Large intestine (tissue), 3 donors: ENCODE measurements at regions not wholly inside any gene's neighbourhood (a gene's known extent, or its start where the extent isn't known, plus 50 kb on each side); places are given as distances from the start of the nearest gene placed in this dataset.

ENCODE experiments used
- DNase-seq, 2 donors: peaks; one replicate each; pipeline versions ENCODE4 v3.0.0 to v3.0.0-alpha.2; 2013
- H3K27ac ChIP-seq: one replicate; pipeline ENCODE4 v1.5.1; 2013; ENCODE audit warnings: low read length
- H3K27me3 ChIP-seq: 2 replicates; pipeline ENCODE4 v1.6.1; 2013; ENCODE audit warnings: low read length; ENCODE audit not compliant: control insufficient read depth, insufficient read depth
- H3K36me3 ChIP-seq: 2 replicates; pipeline ENCODE4 v1.6.1; 2013; ENCODE audit warnings: low read length; ENCODE audit not compliant: control insufficient read depth, insufficient read depth
- H3K4me1 ChIP-seq: one replicate; pipeline ENCODE4 v1.6.1; 2013; ENCODE audit warnings: low read length; ENCODE audit not compliant: control insufficient read depth, insufficient read depth
- H3K4me3 ChIP-seq: one replicate; pipeline ENCODE4 v1.5.1; 2013; ENCODE audit warnings: low read length
- H3K9me3 ChIP-seq: one replicate; pipeline ENCODE4 v1.6.1; 2013; ENCODE audit warnings: mild to moderate bottlenecking, low read depth, low read length, moderate library complexity; ENCODE audit not compliant: control insufficient read depth
- WGBS: methylation state at CpG from one replicate; pipeline ENCODE4 v1.1.5; 2013; ENCODE audit warnings: low lambda C conversion rate; ENCODE audit not compliant: insufficient coverage; 5-methylcytosine and 5-hydroxymethylcytosine counted together

DNA sequence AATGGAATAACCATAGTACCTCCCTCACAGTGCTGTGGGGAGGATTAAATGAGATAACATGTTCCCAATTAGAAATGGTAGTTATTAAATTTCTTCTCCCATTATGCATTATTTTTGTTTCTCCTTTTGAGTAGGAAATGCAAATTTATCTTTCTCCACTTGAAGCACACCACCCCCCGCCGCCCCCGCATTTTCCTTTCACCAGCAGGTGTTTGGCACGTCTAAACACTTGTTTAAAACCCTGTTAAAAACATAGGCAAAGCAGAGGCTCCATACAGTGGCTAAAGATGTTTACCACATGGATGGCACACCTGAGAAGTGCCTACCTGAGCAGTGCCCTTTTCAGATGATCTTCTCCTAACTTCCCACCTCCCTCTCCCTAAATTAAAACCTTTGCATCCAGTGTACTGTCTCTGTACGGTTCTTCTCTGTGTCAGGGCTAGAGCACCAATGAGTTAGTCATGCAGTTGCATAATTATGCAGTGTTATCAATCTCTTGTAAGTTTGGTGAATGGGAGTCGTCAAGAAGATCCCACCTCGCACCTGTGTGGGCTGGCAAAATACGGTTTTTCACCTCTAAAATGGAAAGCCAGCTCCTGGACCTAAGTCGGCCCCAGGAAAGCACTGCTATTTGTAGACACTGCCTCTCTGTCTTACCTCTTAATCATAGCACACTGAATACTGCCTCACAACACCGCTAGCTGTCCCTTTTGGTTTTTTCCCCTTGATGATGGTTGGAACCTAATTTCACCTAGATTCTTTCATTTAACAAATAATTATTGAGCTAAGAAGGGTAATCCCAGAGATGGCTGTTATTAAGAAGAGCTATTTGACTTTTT is 122.0 kb downstream of the CT47B1 start:
- H3K4me3 ChIP-seq, result no peak overlapping the region
- no peak for DNase-seq
- H3K27ac ChIP-seq, result peak overlapping the region; percentile 43
- no peaks in the 10 kb centered on the region for H3K27me3 ChIP-seq
- H3K9me3 ChIP-seq, result no peaks in the 10 kb centered on the region
- H3K4me1 ChIP-seq, result peaks cover 15% of the 10 kb centered on the region
- no CpG with 5 or more reads among the region's 10 CpGs for WGBS
- no peaks in the 10 kb centered on the region for H3K36me3 ChIP-seq

GRCh38 chrX:120752431-120753082 is 122.7 kb upstream of the C1GALT1C1 start:
- H3K9me3 ChIP-seq, result no peaks in the 10 kb centered on the region
- no peaks in the 10 kb centered on the region for H3K36me3 ChIP-seq
- H3K27ac ChIP-seq, result peak overlapping the region; percentile 43
- no peaks in the 10 kb centered on the region for H3K27me3 ChIP-seq
- DNase-seq, result peak; percentile 39 to 73
- H3K4me1 ChIP-seq, result peaks cover 15% of the 10 kb centered on the region
- no peak overlapping the region for H3K4me3 ChIP-seq
- WGBS, result no CpG with 5 or more reads among the region's 7 CpGs

DNA sequence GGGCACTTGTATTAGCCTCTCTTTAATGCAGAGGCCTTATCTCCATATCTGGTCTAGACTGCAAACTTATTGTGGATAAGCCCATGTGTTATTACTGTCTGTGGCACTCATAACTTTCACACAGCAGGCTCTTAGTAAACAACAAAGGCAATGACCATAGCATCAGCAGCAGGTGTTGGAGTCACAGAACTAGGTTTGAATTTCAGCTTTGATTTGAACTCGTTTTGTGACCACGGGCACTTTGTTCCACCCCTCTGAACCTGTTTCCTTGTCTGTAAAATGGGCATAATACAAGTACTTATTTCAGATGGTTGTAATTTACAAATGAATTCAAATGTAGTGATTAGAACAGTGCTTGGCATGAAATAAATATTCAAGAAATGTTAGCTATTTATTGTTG is 121.8 kb upstream of the C1GALT1C1 start:
- no peak overlapping the region for H3K4me3 ChIP-seq
- no peak for DNase-seq
- H3K9me3 ChIP-seq, result no peaks in the 10 kb centered on the region
- WGBS, result no CpG with 5 or more reads among the region's 2 CpGs
- no peaks in the 10 kb centered on the region for H3K36me3 ChIP-seq
- H3K27me3 ChIP-seq, result no peaks in the 10 kb centered on the region
- peak overlapping the region; percentile 37 for H3K27ac ChIP-seq
- H3K4me1 ChIP-seq, result peaks cover 15% of the 10 kb centered on the region

DNA sequence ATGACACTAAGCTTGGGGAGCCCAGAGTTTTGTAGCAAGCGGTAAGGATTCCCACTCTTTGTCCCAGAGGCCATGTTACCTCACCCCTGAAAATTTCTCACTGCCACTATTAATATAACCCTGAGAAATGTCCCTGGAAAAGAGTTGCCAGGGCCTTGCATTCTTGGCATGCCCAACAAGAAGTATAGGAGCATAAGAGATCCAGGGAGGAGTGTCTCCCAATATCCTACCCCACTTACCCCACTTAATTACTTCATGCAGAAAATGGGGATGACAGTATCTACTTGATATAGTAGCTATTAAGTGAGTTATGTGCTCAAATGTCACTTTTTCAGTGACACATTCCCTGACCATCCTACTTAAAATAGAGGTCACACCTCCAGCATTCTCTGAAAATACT is 120.5 kb upstream of the C1GALT1C1 start:
- Histone ChIP-seq H3K4me1 (peaks cover 15% of the 10 kb centered on the region), H3K9me3 (no peaks in the 10 kb centered on the region), H3K27me3 (no peaks in the 10 kb centered on the region), H3K27ac (no peak overlapping the region), H3K4me3 (no peak overlapping the region), H3K36me3 (no peaks in the 10 kb centered on the region)
- no CpG with 5 or more reads among the region's 1 CpG for WGBS
- no peak for DNase-seq

GRCh38 chrX:120749141-120749846 is 119.4 kb upstream of the C1GALT1C1 start:
- Histone ChIP-seq H3K36me3 (no peaks in the 10 kb centered on the region), H3K27ac (no peak overlapping the region), H3K9me3 (peaks cover 3% of the 10 kb centered on the region), H3K4me3 (no peak overlapping the region), H3K27me3 (no peaks in the 10 kb centered on the region), H3K4me1 (peaks cover 15% of the 10 kb centered on the region)
- no CpG with 5 or more reads among the region's 4 CpGs for WGBS
- peak in 1 of 2 donors; percentile 10 for DNase-seq

GRCh38 chrX:120746153-120746552 is 116.3 kb upstream of the C1GALT1C1 start:
- no peak overlapping the region for H3K27ac ChIP-seq
- WGBS, result no CpG with 5 or more reads among the region's 2 CpGs
- peak in 1 of 2 donors; percentile 29 for DNase-seq
- no peaks in the 10 kb centered on the region for H3K4me1 ChIP-seq
- peaks cover 3% of the 10 kb centered on the region for H3K9me3 ChIP-seq
- no peaks in the 10 kb centered on the region for H3K27me3 ChIP-seq
- H3K36me3 ChIP-seq, result no peaks in the 10 kb centered on the region
- no peak overlapping the region for H3K4me3 ChIP-seq

GRCh38 chrX:120742946-120743665 is 113.3 kb upstream of the C1GALT1C1 start:
- Histone ChIP-seq H3K36me3 (no peaks in the 10 kb centered on the region), H3K27me3 (no peaks in the 10 kb centered on the region), H3K27ac (no peak overlapping the region), H3K4me3 (no peak overlapping the region), H3K9me3 (peaks cover 3% of the 10 kb centered on the region), H3K4me1 (no peaks in the 10 kb centered on the region)
- DNase-seq, result no peak
- no CpG with 5 or more reads among the region's 5 CpGs for WGBS

GRCh38 chrX:120741452-120741851 is 111.6 kb upstream of the C1GALT1C1 start:
- Histone ChIP-seq H3K4me3 (no peak overlapping the region), H3K4me1 (no peaks in the 10 kb centered on the region), H3K27ac (no peak overlapping the region), H3K36me3 (no peaks in the 10 kb centered on the region), H3K27me3 (no peaks in the 10 kb centered on the region), H3K9me3 (peaks cover 3% of the 10 kb centered on the region)
- WGBS, result no CpG with 5 or more reads among the region's 3 CpGs
- no peak for DNase-seq

GRCh38 chrX:120740072-120740471 is 110.2 kb upstream of the C1GALT1C1 start:
- Histone ChIP-seq H3K4me3 (no peak overlapping the region), H3K36me3 (no peaks in the 10 kb centered on the region), H3K4me1 (no peaks in the 10 kb centered on the region), H3K9me3 (peaks cover 2% of the 10 kb centered on the region), H3K27ac (no peak overlapping the region), H3K27me3 (no peaks in the 10 kb centered on the region)
- DNase-seq, result no peak
- WGBS, result no CpG with 5 or more reads among the region's 2 CpGs

- Histone ChIP-seq H3K4me3 (no peak overlapping the region), H3K9me3 (no peaks in the 10 kb centered on the region), H3K27me3 (no peaks in the 10 kb centered on the region), H3K36me3 (no peaks in the 10 kb centered on the region), H3K4me1 (no peaks in the 10 kb centered on the region), H3K27ac (no peak overlapping the region)
- no peak for DNase-seq
Observed at GRCh38 chrX:120739300-120739699, 109.4 kb upstream of the C1GALT1C1 start.
